H1 (cell line): ENCODE measurements at regions not wholly inside any gene's neighbourhood (a gene's known extent, or its start where the extent isn't known, plus 50 kb on each side); places are given as distances from the start of the nearest gene placed in this dataset.

ENCODE experiments used
- CTCF ChIA-PET: fragments of 300-600 bp; sonication (Branson Sonifier 250); formaldehyde crosslinking; loops from one replicate; lab custom pipeline; 2021; ENCODE audit not compliant: partially characterized antibody; lab: Charles Lee
- POLR2A ChIA-PET: fragments of 300-600 bp; sonication (Branson Sonifier 250); formaldehyde crosslinking; loops from one replicate; lab custom pipeline; 2021; ENCODE audit warnings: inconsistent platforms; ENCODE audit not compliant: partially characterized antibody; lab: Charles Lee
- DNase-seq, 2 experiments: peaks; one replicate each; pipeline versions ENCODE4 v3.0.0 to v3.0.0-alpha.2; 2010 to 2022; ENCODE audit warnings: low spot score in 2 of 2, low read depth in 1 of 2, mixed read lengths in 1 of 2
- FAIRE-seq: peaks from 2 replicates; lab custom pipeline; 2011; peaks lifted over from hg19 to GRCh38; lab: Jason Lieb, UNC
- H2AFZ ChIP-seq: 2 replicates; pipeline ENCODE4 v1.8.1; 2012; ENCODE audit warnings: low read length, inconsistent platforms
- H2AK5ac ChIP-seq: 2 replicates; pipeline ENCODE4 v1.6.1; 2013; ENCODE audit warnings: low read depth, low read length
- H2BK120ac ChIP-seq: replicated peaks from 2 replicates; pipeline ENCODE3; 2013; ENCODE audit warnings: low read depth, low read length, inconsistent platforms
- H2BK12ac ChIP-seq: 2 replicates; pipeline ENCODE4 v1.6.1; 2013; ENCODE audit warnings: low read depth, low read length
- H2BK15ac ChIP-seq: 2 replicates; pipeline ENCODE4 v1.6.1; 2013; ENCODE audit warnings: low read length
- H2BK20ac ChIP-seq: 2 replicates; pipeline ENCODE4 v1.6.1; 2013; ENCODE audit warnings: low read length
- H2BK5ac ChIP-seq: 2 replicates; pipeline ENCODE4 v1.6.1; 2013; ENCODE audit warnings: low read depth, low read length
- H3K14ac ChIP-seq: 2 replicates; pipeline ENCODE4 v1.6.1; 2013; ENCODE audit warnings: inconsistent platforms; ENCODE audit not compliant: insufficient read length
- H3K18ac ChIP-seq: 2 replicates; pipeline ENCODE4 v1.6.1; 2013; ENCODE audit warnings: low read length; ENCODE audit errors: extremely low read depth
- H3K23ac ChIP-seq: 2 replicates; pipeline ENCODE4 v1.6.1; 2013; ENCODE audit warnings: inconsistent platforms; ENCODE audit not compliant: insufficient read length
- H3K23me2 ChIP-seq: 2 replicates; pipeline ENCODE4 v1.6.1; 2013; ENCODE audit warnings: low read depth, low read length
- H3K27ac ChIP-seq: 2 replicates; pipeline ENCODE4 v1.6.1; 2011; ENCODE audit warnings: low read depth, low read length, inconsistent platforms
- H3K27me3 ChIP-seq, 4 experiments: replicated peaks in 1 of 4; 1 replicate in 1 of 4; 2 replicates in 3 of 4; pipeline versions ENCODE4 v1.6.1 to v1.8.1; 2011 to 2013; ENCODE audit warnings: low read length in 3 of 4, mild to moderate bottlenecking in 3 of 4, inconsistent platforms in 2 of 4, mixed read lengths in 2 of 4, moderate library complexity in 1 of 4; ENCODE audit not compliant: control insufficient read depth in 3 of 4, insufficient read depth in 3 of 4; ENCODE audit errors: extremely low read depth in 1 of 4
- H3K36me3 ChIP-seq, 4 experiments: 2 replicates each; pipeline versions ENCODE4 v1.6.1 to v1.8.1; 2011 to 2013; ENCODE audit warnings: mild to moderate bottlenecking in 4 of 4, low read length in 3 of 4, moderate library complexity in 2 of 4, control low read depth in 1 of 4, inconsistent platforms in 1 of 4; ENCODE audit not compliant: insufficient read depth in 4 of 4, control insufficient read depth in 2 of 4
- H3K4ac ChIP-seq: replicated peaks from 2 replicates; pipeline ENCODE3; 2013; ENCODE audit warnings: low read length, low read depth, mixed read lengths, inconsistent platforms; ENCODE audit not compliant: insufficient read length
- H3K4me1 ChIP-seq, 4 experiments: replicated peaks in 1 of 4; 1 replicate in 1 of 4; 2 replicates in 3 of 4; pipeline versions ENCODE4 v1.6.1 to v1.8.1; 2011 to 2013; ENCODE audit warnings: low read length in 3 of 4, inconsistent platforms in 2 of 4, mixed read lengths in 1 of 4; ENCODE audit not compliant: insufficient read depth in 4 of 4, control insufficient read depth in 3 of 4
- H3K4me2 ChIP-seq, 2 experiments: 2 replicates each; pipeline versions ENCODE4 v1.6.1 to v1.8.1; 2011 to 2013; ENCODE audit warnings: low read depth in 2 of 2, low read length in 2 of 2, control low read depth in 1 of 2, inconsistent platforms in 1 of 2, mild to moderate bottlenecking in 1 of 2; ENCODE audit not compliant: insufficient read depth in 1 of 2
- H3K4me3 ChIP-seq, 4 experiments: fragments of 200-600, 300-600 bp in 1 of 4; sonication (generic), shearing (Covaris generic), sonication (Bioruptor Twin) in 1 of 4; 2 replicates each; pipeline versions ENCODE4 v1.5.1 to v1.8.1; 2011 to 2016; ENCODE audit warnings: low read length in 4 of 4, low read depth in 3 of 4, control low read depth in 2 of 4, inconsistent platforms in 2 of 4, mild to moderate bottlenecking in 2 of 4, mixed read lengths in 1 of 4, moderate library complexity in 1 of 4; ENCODE audit not compliant: insufficient read depth in 2 of 4; ENCODE audit errors: extremely low read depth in 1 of 4
- H3K56ac ChIP-seq: replicated peaks from 2 replicates; pipeline ENCODE3; 2013; ENCODE audit warnings: low read depth, mild to moderate bottlenecking, mixed read lengths, low read length, inconsistent platforms; ENCODE audit not compliant: insufficient read length
- H3K79me1 ChIP-seq: 2 replicates; pipeline ENCODE4 v1.6.1; 2013; ENCODE audit warnings: low read depth, low read length, control low read depth
- H3K79me2 ChIP-seq, 2 experiments: 2 replicates each; pipeline versions ENCODE4 v1.6.1 to v1.8.1; 2012 to 2013; ENCODE audit warnings: low read length in 2 of 2, mild to moderate bottlenecking in 2 of 2, inconsistent platforms in 1 of 2; ENCODE audit not compliant: insufficient read depth in 2 of 2, control insufficient read depth in 1 of 2
- H3K9ac ChIP-seq, 4 experiments: replicated peaks in 1 of 4; 1 replicate in 1 of 4; 2 replicates in 3 of 4; pipeline versions ENCODE4 v1.6.1 to v1.8.1; 2011 to 2013; ENCODE audit warnings: low read depth in 3 of 4, low read length in 3 of 4, control low read depth in 2 of 4, mild to moderate bottlenecking in 2 of 4, moderate library complexity in 2 of 4, inconsistent platforms in 1 of 4; ENCODE audit errors: extremely low read depth in 1 of 4
- H3K9me3 ChIP-seq, 2 experiments: 2 replicates each; pipeline versions ENCODE4 v1.6.1 to v1.8.1; 2012 to 2013; ENCODE audit warnings: mild to moderate bottlenecking in 2 of 2, moderate library complexity in 2 of 2, control low read depth in 1 of 2, inconsistent platforms in 1 of 2, low read depth in 1 of 2, low read length in 1 of 2, mixed read lengths in 1 of 2; ENCODE audit not compliant: insufficient read depth in 2 of 2
- H4K20me1 ChIP-seq, 2 experiments: replicated peaks in 1 of 2; 2 replicates each; pipeline versions ENCODE3 to v1.8.1; 2011 to 2013; ENCODE audit warnings: inconsistent platforms in 2 of 2, low read length in 2 of 2, mild to moderate bottlenecking in 1 of 2; ENCODE audit not compliant: insufficient read depth in 2 of 2, control insufficient read depth in 1 of 2
- H4K5ac ChIP-seq: 2 replicates; pipeline ENCODE4 v1.6.1; 2013; ENCODE audit warnings: low read length, low read depth, mixed read lengths, inconsistent platforms; ENCODE audit not compliant: insufficient read length
- H4K8ac ChIP-seq: 2 replicates; pipeline ENCODE4 v1.8.0; 2013; ENCODE audit warnings: mild to moderate bottlenecking, moderate library complexity, low read length, inconsistent platforms; ENCODE audit not compliant: insufficient read depth; ENCODE audit errors: extremely low read depth
- H4K91ac ChIP-seq: replicated peaks from 2 replicates; pipeline ENCODE3; 2013; ENCODE audit warnings: low read length, mixed read lengths, inconsistent platforms; ENCODE audit not compliant: insufficient read length
- BACH1 ChIP-seq: IDR thresholded peaks from 2 replicates; pipeline ENCODE4 v1.6.1; 2012; ENCODE audit warnings: low read length, improper control_type of control experiment
- CEBPB ChIP-seq: IDR thresholded peaks from 2 replicates; pipeline ENCODE4 v1.6.1; 2012; ENCODE audit warnings: low read depth, low read length
- MAFK ChIP-seq: IDR thresholded peaks from 2 replicates; pipeline ENCODE4 v1.6.1; 2012; ENCODE audit warnings: low read depth, mild to moderate bottlenecking, improper control_type of control experiment, low read length
- NRF1 ChIP-seq: IDR thresholded peaks from 2 replicates; pipeline ENCODE4 v1.6.1; 2011; ENCODE audit warnings: mild to moderate bottlenecking, low read depth, low read length, improper control_type of control experiment
- RFX5 ChIP-seq: IDR thresholded peaks from 2 replicates; pipeline ENCODE4 v1.6.1; 2011; ENCODE audit warnings: low read depth, low read length, improper control_type of control experiment, borderline replicate concordance
- TCF12 ChIP-seq: IDR thresholded peaks from 2 replicates; pipeline ENCODE4 v1.6.1; 2011; ENCODE audit warnings: low read depth, mild to moderate bottlenecking, low read length

- H3K23ac ChIP-seq = no peak overlapping the region
- CTCF ChIA-PET = no interaction called here
- H4K91ac ChIP-seq = no peak overlapping the region
- peaks cover 0 to 6% of the 10 kb centered on the region in 2 experiments; a peak in 1 of 4 replicates for H3K9me3 ChIP-seq
- peaks cover 0 to 1% (median 0%) of the 10 kb centered on the region in 4 experiments; a peak in 1 of 7 replicates for H3K27me3 ChIP-seq
- H3K56ac ChIP-seq = no peak overlapping the region
- no peak overlapping the region for H2BK5ac ChIP-seq
- no peaks in the 10 kb centered on the region for H4K20me1 ChIP-seq
- no peak overlapping the region for H3K9ac ChIP-seq
- H3K14ac ChIP-seq = no peak overlapping the region
- no peak overlapping the region for H3K4ac ChIP-seq
- no peak overlapping the region for H2AFZ ChIP-seq
- no peaks in the 10 kb centered on the region for H3K23me2 ChIP-seq
- no peaks in the 10 kb centered on the region for H3K79me1 ChIP-seq
- POLR2A ChIA-PET = no interaction called here
- no peak overlapping the region for H3K4me3 ChIP-seq
- no peaks in the 10 kb centered on the region for H3K79me2 ChIP-seq
- TF ChIP-seq MAFK (no peak), TCF12 (no peak), CEBPB (no peak), BACH1 (no peak), RFX5 (no peak), NRF1 (no peak)
- H2BK120ac ChIP-seq = no peak overlapping the region
- FAIRE-seq (no peak), DNase-seq (no peak)
- no peak overlapping the region for H3K27ac ChIP-seq
- no peaks in the 10 kb centered on the region for H3K36me3 ChIP-seq
- no peak overlapping the region for H2BK15ac ChIP-seq
- H4K8ac ChIP-seq = no peak overlapping the region
- H3K4me2 ChIP-seq = no peak overlapping the region
- H2BK20ac ChIP-seq = no peak overlapping the region
- no peak overlapping the region for H3K18ac ChIP-seq
- H3K4me1 ChIP-seq = no peaks in the 10 kb centered on the region
- H2BK12ac ChIP-seq = no peak overlapping the region
- no peak overlapping the region for H4K5ac ChIP-seq
- no peak overlapping the region for H2AK5ac ChIP-seq
These were observed 61.8 kb upstream of the ATF7IP start for GRCh38 chr12:14303661-14304155.
